ENCODE measurements at regions not wholly inside any gene's neighbourhood (a gene's known extent, or its start where the extent isn't known, plus 50 kb on each side); places are given as distances from the start of the nearest gene placed in this dataset.

DNA sequence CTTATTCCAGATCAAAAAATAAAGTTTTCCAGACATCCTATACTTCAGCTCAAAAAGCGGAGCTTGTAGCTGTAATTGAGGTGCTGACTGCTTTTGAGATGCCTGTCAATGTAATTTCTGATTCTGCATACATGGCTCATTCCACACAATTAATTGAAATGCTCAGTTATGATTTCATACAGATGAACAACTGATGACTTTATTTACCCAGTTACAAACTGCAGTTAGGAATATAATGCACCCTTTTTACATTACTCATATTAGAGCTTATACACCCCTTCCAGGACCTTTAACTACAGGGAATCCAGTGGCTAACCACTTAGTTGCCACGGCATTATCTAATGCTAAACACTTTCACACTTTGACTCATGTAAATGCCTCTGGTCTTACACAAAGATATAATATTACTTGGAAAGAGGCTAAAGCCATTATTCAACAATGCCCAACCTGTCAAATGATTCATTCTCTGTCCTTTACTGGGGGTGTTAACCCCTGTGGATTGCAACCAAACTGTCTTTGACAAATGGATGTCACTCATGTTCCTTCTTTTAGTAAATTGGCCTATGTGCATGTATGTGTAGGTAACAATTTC is 147.3 kb downstream of the ZNF33B start:
- Histone ChIP-seq H3K79me2 (ENCODE audit: insufficient read depth, low read length) (no peaks in the 10 kb centered on the region), H3K9me3 (ENCODE audit: low read length) (no peaks in the 10 kb centered on the region)
- TF ChIP-seq EZH2 (IDR thresholded peaks at IDR 0.05; ENCODE audit: borderline replicate concordance, low read length): no peak
- TF ChIP-seq, protein P1, sequence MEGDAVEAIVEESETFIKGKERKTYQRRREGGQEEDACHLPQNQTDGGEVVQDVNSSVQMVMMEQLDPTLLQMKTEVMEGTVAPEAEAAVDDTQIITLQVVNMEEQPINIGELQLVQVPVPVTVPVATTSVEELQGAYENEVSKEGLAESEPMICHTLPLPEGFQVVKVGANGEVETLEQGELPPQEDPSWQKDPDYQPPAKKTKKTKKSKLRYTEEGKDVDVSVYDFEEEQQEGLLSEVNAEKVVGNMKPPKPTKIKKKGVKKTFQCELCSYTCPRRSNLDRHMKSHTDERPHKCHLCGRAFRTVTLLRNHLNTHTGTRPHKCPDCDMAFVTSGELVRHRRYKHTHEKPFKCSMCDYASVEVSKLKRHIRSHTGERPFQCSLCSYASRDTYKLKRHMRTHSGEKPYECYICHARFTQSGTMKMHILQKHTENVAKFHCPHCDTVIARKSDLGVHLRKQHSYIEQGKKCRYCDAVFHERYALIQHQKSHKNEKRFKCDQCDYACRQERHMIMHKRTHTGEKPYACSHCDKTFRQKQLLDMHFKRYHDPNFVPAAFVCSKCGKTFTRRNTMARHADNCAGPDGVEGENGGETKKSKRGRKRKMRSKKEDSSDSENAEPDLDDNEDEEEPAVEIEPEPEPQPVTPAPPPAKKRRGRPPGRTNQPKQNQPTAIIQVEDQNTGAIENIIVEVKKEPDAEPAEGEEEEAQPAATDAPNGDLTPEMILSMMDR (IDR thresholded peaks at IDR 0.05; ENCODE audit: low read length): no peak

DNA sequence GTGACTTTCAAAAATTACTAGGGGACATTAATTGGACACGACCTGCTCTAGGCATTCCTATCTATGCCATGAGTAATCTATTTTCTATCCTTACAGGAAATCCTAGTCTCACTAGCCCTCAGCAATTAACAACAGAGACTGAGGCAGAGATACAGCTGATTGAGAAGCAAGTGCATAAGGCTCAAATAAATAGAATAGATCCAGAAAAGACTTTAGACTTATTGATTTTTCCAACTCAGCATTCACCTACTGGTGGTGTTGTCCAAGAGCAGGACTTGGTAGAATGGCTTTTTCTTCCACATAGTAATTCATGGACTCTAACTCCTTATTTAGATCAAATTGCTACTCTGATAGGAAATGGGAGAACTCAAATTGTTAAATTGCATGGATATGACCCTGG is 148.0 kb downstream of the ZNF33B start:
- H3K79me2 ChIP-seq (ENCODE audit: insufficient read depth, low read length): no peaks in the 10 kb centered on the region
- H3K27me3 ChIP-seq (ENCODE audit: insufficient read depth, low read length): no peaks in the 10 kb centered on the region
- H3K9me3 ChIP-seq (ENCODE audit: low read length): no peaks in the 10 kb centered on the region
- H2AFZ ChIP-seq (ENCODE audit: low read length): no peak overlapping the region
- H3K27ac ChIP-seq (ENCODE audit: low read depth, low read length, poor library complexity, severe bottlenecking): no peak overlapping the region
- no peak overlapping the region for H3K4me2 ChIP-seq (ENCODE audit: low read length)
- H3K4me3 ChIP-seq (ENCODE audit: low read depth, low read length, poor library complexity, severe bottlenecking): no peak overlapping the region
- no peak for TF ChIP-seq EZH2 (IDR thresholded peaks at IDR 0.05; ENCODE audit: borderline replicate concordance, low read length)
- TF ChIP-seq, protein P1 (IDR thresholded peaks at IDR 0.05; ENCODE audit: low read length): no peak
- no peaks in the 10 kb centered on the region for H3K9me2 ChIP-seq (ENCODE audit: low read depth, low read length)
- no peaks in the 10 kb centered on the region for H3K36me3 ChIP-seq (ENCODE audit: insufficient read depth, low read length)
- no peaks in the 10 kb centered on the region for H4K20me1 ChIP-seq (ENCODE audit: insufficient read depth, low read length)
- H3K9ac ChIP-seq (ENCODE audit: low read length): no peak overlapping the region
- no peaks in the 10 kb centered on the region for H3F3A ChIP-seq (ENCODE audit: insufficient read depth, low read length)
- no peaks in the 10 kb centered on the region for H3K4me1 ChIP-seq (ENCODE audit: insufficient read depth, low read length, severe bottlenecking)

More for the DNA sequence above, 147.3 kb downstream of the ZNF33B start:
- no peaks in the 10 kb centered on the region for H3K9me2 ChIP-seq (ENCODE audit: low read depth, low read length)
- H3F3A ChIP-seq (ENCODE audit: insufficient read depth, low read length): no peaks in the 10 kb centered on the region
- no peak overlapping the region for H3K9ac ChIP-seq (ENCODE audit: low read length)
- H2AFZ ChIP-seq (ENCODE audit: low read length): no peak overlapping the region
- no peak overlapping the region for H3K4me3 ChIP-seq (ENCODE audit: low read depth, low read length, poor library complexity, severe bottlenecking)
- H4K20me1 ChIP-seq (ENCODE audit: insufficient read depth, low read length): no peaks in the 10 kb centered on the region
- no peaks in the 10 kb centered on the region for H3K4me1 ChIP-seq (ENCODE audit: insufficient read depth, low read length, severe bottlenecking)
- H3K27ac ChIP-seq (ENCODE audit: low read depth, low read length, poor library complexity, severe bottlenecking): no peak overlapping the region
- no peaks in the 10 kb centered on the region for H3K27me3 ChIP-seq (ENCODE audit: insufficient read depth, low read length)
- no peak overlapping the region for H3K4me2 ChIP-seq (ENCODE audit: low read length)
- no peaks in the 10 kb centered on the region for H3K36me3 ChIP-seq (ENCODE audit: insufficient read depth, low read length)

DNA sequence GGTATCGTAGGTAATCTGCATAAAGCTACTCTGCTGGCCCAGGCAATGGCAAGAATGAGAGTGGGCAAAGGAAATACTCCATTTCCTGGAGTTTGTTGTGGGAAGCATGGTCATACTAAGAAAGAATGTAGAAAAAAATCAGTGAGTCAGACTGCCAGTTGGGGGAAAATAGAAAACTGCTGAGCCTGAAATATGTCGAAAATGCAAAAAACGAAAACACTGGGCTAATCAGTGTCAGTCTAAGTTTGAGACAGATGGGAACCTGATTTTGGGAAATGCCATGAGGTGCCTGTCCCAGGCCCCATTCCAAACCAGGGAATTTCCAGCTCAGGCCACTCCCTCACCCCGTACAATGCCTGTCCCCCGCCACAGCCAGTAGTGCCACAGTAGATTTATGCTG is 150.0 kb downstream of the ZNF33B start:
- no peak for TF ChIP-seq EZH2 (IDR thresholded peaks at IDR 0.05; ENCODE audit: borderline replicate concordance, low read length)
- TF ChIP-seq, protein P1 (IDR thresholded peaks at IDR 0.05; ENCODE audit: low read length): no peak
- no peaks in the 10 kb centered on the region for H3K27me3 ChIP-seq (ENCODE audit: insufficient read depth, low read length)
- no peaks in the 10 kb centered on the region for H4K20me1 ChIP-seq (ENCODE audit: insufficient read depth, low read length)
- H3K4me2 ChIP-seq (ENCODE audit: low read length): no peak overlapping the region
- no peak overlapping the region for H3K9ac ChIP-seq (ENCODE audit: low read length)
- H3K79me2 ChIP-seq (ENCODE audit: insufficient read depth, low read length): no peaks in the 10 kb centered on the region
- no peaks in the 10 kb centered on the region for H3K4me1 ChIP-seq (ENCODE audit: insufficient read depth, low read length, severe bottlenecking)
- H3F3A ChIP-seq (ENCODE audit: insufficient read depth, low read length): no peaks in the 10 kb centered on the region
- H3K9me2 ChIP-seq (ENCODE audit: low read depth, low read length): no peaks in the 10 kb centered on the region
- no peak overlapping the region for H3K27ac ChIP-seq (ENCODE audit: low read depth, low read length, poor library complexity, severe bottlenecking)
- no peak overlapping the region for H3K4me3 ChIP-seq (ENCODE audit: low read depth, low read length, poor library complexity, severe bottlenecking)
- no peak overlapping the region for H2AFZ ChIP-seq (ENCODE audit: low read length)
- H3K9me3 ChIP-seq (ENCODE audit: low read length): no peaks in the 10 kb centered on the region
- no peaks in the 10 kb centered on the region for H3K36me3 ChIP-seq (ENCODE audit: insufficient read depth, low read length)

All from OCI-LY1 (cell line).